Vagina (tissue), 2 donors: ENCODE measurements at regions not wholly inside any gene's neighbourhood (a gene's known extent, or its start where the extent isn't known, plus 50 kb on each side); places are given as distances from the start of the nearest gene placed in this dataset.

Experiments
- DNase-seq, 2 donors: peaks; one replicate each; pipeline ENCODE4 v3.0.0-alpha.2; 2017; ENCODE audit errors: extremely low spot score in 2 of 2
- H3K27ac ChIP-seq: fragments of 200-600 bp; sonication (generic); one replicate; pipeline ENCODE4 v1.5.1; 2019
- H3K27me3 ChIP-seq: fragments of 200-600 bp; sonication (generic); one replicate; pipeline ENCODE4 v1.5.1; 2019
- H3K36me3 ChIP-seq, 2 donors: fragments of 200-600 bp; sonication (generic); one replicate each; pipeline ENCODE4 v1.5.1; 2017 to 2019
- H3K4me1 ChIP-seq: fragments of 200-600 bp; sonication (generic); one replicate; pipeline ENCODE4 v1.5.1; 2019
- H3K4me3 ChIP-seq, 2 donors: fragments of 200-600 bp; sonication (generic); 1 replicate in 1 of 2; 2 replicates in 1 of 2; pipeline ENCODE4 v1.5.1; 2016 to 2019
- H3K9me3 ChIP-seq: fragments of 200-600 bp; sonication (generic); one replicate; pipeline ENCODE4 v1.5.1; 2019
- POLR2A ChIP-seq, 2 donors: fragments of 450-650 bp; IDR thresholded peaks; one replicate each; pipeline ENCODE4 v1.6.1; 2017; ENCODE audit warnings: antibody characterized with exemption in 2 of 2, mild to moderate bottlenecking in 2 of 2, moderate library complexity in 2 of 2
- POLR2AphosphoS5 ChIP-seq, 2 donors: sonication (generic); formaldehyde crosslinking; IDR thresholded peaks; one replicate each; pipeline ENCODE4 v1.9.0; 2017; ENCODE audit warnings: antibody characterized with exemption in 2 of 2, mild to moderate bottlenecking in 2 of 2, low read depth in 1 of 2; ENCODE audit not compliant: insufficient read depth in 1 of 2
- intact Hi-C: fragments of 100-400 bp; cut with DNase I; formaldehyde crosslinking; loops from one replicate; pipeline ENCODE4 v1.15.1; 2023
- TF ChIP-seq, protein P1 (sequence below), 3 experiments: fragments of 450-650 bp in 2 of 3; fragments of 200-600 bp in 1 of 3; sonication (generic) in 1 of 3; IDR thresholded peaks; one replicate each; pipeline ENCODE4 v1.5.1; 2017 to 2019; ENCODE audit warnings: antibody characterized with exemption in 3 of 3, mild to moderate bottlenecking in 2 of 3, moderate library complexity in 2 of 3

DNA sequence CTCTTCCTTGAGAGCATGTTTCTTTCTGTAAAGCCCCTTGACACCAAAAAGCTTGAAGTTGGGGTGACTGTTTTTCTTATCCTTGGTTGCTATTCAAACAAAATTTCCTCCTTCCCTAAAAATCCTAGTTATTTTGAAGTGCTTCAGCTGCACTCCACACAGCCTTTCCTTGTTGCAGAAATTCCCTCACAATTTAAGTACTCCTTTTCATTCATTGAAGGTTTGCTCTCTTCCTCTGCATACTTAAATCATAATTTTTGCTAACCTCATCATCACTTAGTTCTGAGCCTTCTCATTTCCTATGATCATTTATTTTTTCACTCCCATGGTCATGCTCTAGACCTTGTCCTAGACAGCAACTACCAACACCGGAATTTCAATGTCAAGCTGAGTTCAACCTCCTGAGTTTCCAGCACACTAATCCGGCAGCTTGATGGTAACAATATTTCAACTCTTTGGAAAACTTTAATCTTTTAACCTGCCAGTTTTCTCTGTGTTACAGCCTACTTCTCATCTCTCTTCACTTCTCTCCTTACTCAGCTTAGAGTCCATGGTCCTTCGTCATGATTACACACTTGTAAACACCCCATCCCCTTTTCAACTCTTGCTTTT is 78.7 kb upstream of the ACTBL2 start:
- no peak for TF ChIP-seq POLR2AphosphoS5 (IDR thresholded peaks at IDR 0.05; ENCODE audit: insufficient read depth in 1 of 2, low read depth in 1 of 2)
- TF ChIP-seq POLR2A (IDR thresholded peaks at IDR 0.05) = no peak
- TF ChIP-seq, protein P1, sequence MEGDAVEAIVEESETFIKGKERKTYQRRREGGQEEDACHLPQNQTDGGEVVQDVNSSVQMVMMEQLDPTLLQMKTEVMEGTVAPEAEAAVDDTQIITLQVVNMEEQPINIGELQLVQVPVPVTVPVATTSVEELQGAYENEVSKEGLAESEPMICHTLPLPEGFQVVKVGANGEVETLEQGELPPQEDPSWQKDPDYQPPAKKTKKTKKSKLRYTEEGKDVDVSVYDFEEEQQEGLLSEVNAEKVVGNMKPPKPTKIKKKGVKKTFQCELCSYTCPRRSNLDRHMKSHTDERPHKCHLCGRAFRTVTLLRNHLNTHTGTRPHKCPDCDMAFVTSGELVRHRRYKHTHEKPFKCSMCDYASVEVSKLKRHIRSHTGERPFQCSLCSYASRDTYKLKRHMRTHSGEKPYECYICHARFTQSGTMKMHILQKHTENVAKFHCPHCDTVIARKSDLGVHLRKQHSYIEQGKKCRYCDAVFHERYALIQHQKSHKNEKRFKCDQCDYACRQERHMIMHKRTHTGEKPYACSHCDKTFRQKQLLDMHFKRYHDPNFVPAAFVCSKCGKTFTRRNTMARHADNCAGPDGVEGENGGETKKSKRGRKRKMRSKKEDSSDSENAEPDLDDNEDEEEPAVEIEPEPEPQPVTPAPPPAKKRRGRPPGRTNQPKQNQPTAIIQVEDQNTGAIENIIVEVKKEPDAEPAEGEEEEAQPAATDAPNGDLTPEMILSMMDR (IDR thresholded peaks at IDR 0.05) = no peak
- Histone ChIP-seq H3K36me3 (no peaks in the 10 kb centered on the region), H3K27ac (no peak overlapping the region), H3K4me1 (no peaks in the 10 kb centered on the region), H3K9me3 (no peaks in the 10 kb centered on the region), H3K4me3 (no peak overlapping the region), H3K27me3 (no peaks in the 10 kb centered on the region)
- no peak for DNase-seq
- intact Hi-C loops = no loop called here

- no peak for TF ChIP-seq POLR2AphosphoS5 (IDR thresholded peaks at IDR 0.05; ENCODE audit: insufficient read depth in 1 of 2, low read depth in 1 of 2)
- no peak for TF ChIP-seq POLR2A (IDR thresholded peaks at IDR 0.05)
- no peaks in the 10 kb centered on the region for H3K9me3 ChIP-seq
- no peak for DNase-seq
- H3K27ac ChIP-seq = no peak overlapping the region
- H3K36me3 ChIP-seq = no peaks in the 10 kb centered on the region
- no peak overlapping the region for H3K4me3 ChIP-seq
- no peaks in the 10 kb centered on the region for H3K27me3 ChIP-seq
- intact Hi-C loops = no loop called here
- no peaks in the 10 kb centered on the region for H3K4me1 ChIP-seq
Measured at GRCh38 chr5:57559110-57559635, 76.6 kb upstream of the ACTBL2 start.

- Histone ChIP-seq H3K27me3 (no peaks in the 10 kb centered on the region), H3K36me3 (no peaks in the 10 kb centered on the region), H3K27ac (no peak overlapping the region), H3K4me3 (no peak overlapping the region), H3K4me1 (no peaks in the 10 kb centered on the region), H3K9me3 (no peaks in the 10 kb centered on the region)
- TF ChIP-seq POLR2A (IDR thresholded peaks at IDR 0.05) (no peak), POLR2AphosphoS5 (IDR thresholded peaks at IDR 0.05; ENCODE audit: insufficient read depth in 1 of 2, low read depth in 1 of 2) (no peak)
- TF ChIP-seq, protein P1 (IDR thresholded peaks at IDR 0.05) = no peak
- intact Hi-C loops = no loop called here
- no peak for DNase-seq
Measured at GRCh38 chr5:57552033-57552432, 69.4 kb upstream of the ACTBL2 start.

DNA sequence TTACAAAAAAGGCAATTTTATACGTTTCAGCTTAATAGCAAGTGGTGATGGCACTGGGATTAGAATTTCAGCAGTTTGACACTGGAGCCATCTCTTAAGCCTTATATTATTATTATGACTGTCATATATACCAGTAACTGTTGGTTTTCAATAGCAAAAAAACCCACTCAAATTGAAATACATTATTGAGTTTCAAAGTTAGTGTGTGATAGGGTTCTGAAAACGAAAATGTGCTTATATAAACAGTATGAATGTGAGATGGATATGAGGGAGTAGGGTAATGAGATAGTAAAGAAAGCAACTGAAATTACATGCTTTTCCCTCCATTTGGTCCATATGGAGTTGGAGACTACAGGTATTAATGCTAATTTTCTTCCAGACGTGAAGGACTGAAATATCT is 68.6 kb upstream of the ACTBL2 start:
- Histone ChIP-seq H3K9me3 (no peaks in the 10 kb centered on the region), H3K4me3 (no peak overlapping the region), H3K27me3 (no peaks in the 10 kb centered on the region), H3K4me1 (no peaks in the 10 kb centered on the region), H3K36me3 (no peaks in the 10 kb centered on the region), H3K27ac (no peak overlapping the region)
- no peak for DNase-seq
- TF ChIP-seq POLR2AphosphoS5 (IDR thresholded peaks at IDR 0.05; ENCODE audit: insufficient read depth in 1 of 2, low read depth in 1 of 2) (no peak), POLR2A (IDR thresholded peaks at IDR 0.05) (no peak)
- TF ChIP-seq, protein P1 (IDR thresholded peaks at IDR 0.05) = no peak
- intact Hi-C loops = no loop called here

- DNase-seq = no peak
- Histone ChIP-seq H3K4me1 (no peaks in the 10 kb centered on the region), H3K27me3 (no peaks in the 10 kb centered on the region), H3K36me3 (no peaks in the 10 kb centered on the region), H3K27ac (no peak overlapping the region), H3K9me3 (no peaks in the 10 kb centered on the region), H3K4me3 (no peak overlapping the region)
- TF ChIP-seq POLR2AphosphoS5 (IDR thresholded peaks at IDR 0.05; ENCODE audit: insufficient read depth in 1 of 2, low read depth in 1 of 2) (no peak), POLR2A (IDR thresholded peaks at IDR 0.05) (no peak)
- TF ChIP-seq, protein P1 (IDR thresholded peaks at IDR 0.05) = no peak
- intact Hi-C loops = no loop called here
Measured at GRCh38 chr5:57550132-57550531, 67.5 kb upstream of the ACTBL2 start.
